GM18517 (cell line): ENCODE measurements at regions not wholly inside any gene's neighbourhood (a gene's known extent, or its start where the extent isn't known, plus 50 kb on each side); places are given as distances from the start of the nearest gene placed in this dataset.
"Not testable (repeated sequence)": the region's sequence is repeated elsewhere in the genome, so short reads cannot be mapped to it uniquely, and the experiment has no call there.

Source experiments
- ATAC-seq: cut with Tn5 transposase; IDR thresholded peaks from one replicate; pipeline ENCODE4 v1.9.1; 2021; ENCODE audit warnings: mild to moderate bottlenecking, moderate library complexity; ENCODE audit not compliant: unreplicated experiment

DNA sequence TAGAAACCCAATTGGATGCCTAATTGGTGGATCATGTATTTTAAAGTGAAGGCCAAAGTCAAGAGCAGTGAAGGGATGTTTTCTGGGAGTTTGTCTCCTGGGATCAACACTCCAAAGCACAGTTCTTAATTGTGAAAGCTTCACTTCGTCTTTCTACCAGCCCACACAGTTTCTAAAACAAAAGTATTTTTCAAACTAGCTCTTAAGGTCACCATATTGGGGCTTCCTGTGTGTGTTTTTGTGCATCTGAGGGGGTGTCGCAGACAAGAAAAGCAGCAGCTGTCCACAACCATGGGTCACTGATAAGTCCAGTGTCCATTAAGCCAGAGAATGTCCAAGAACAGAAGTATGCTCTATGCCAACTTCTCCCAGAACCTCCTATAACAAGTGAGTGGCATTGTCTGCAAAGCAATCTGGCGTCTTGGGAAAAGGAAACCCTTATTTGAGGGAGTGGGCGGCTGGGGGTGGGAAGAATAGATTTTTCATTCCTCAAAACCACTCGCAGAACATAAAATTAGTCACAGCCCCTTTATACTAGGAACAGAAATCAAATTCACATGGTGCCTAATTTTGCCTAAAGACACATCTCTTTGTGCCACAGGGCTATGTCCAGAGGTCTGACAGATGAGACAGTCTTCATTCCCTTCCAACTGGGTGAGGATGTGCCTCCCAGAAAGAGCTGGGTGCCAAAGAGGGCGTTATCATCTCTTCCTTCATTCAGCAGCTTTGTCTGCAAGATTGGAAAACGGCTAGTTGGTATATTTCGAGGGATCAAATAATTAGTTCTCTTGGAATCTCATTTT lies 610.4 kb downstream of the BCOR start:
- ATAC-seq: no peak

- ATAC-seq: no peak
Measured at GRCh38 chrX:39487969-39488330, 609.8 kb downstream of the BCOR start.

- peak; percentile 47 for ATAC-seq
Measured at GRCh38 chrX:39491548-39492297, 606.0 kb downstream of the BCOR start.

GRCh38 chrX:39492497-39493162 lies 605.1 kb downstream of the BCOR start:
- ATAC-seq: no peak

- ATAC-seq: no peak
Measured at GRCh38 chrX:39493168-39493567, 604.6 kb downstream of the BCOR start.

GRCh38 chrX:39497117-39497516 lies 600.6 kb downstream of the BCOR start:
- ATAC-seq: not testable (repeated sequence)

DNA sequence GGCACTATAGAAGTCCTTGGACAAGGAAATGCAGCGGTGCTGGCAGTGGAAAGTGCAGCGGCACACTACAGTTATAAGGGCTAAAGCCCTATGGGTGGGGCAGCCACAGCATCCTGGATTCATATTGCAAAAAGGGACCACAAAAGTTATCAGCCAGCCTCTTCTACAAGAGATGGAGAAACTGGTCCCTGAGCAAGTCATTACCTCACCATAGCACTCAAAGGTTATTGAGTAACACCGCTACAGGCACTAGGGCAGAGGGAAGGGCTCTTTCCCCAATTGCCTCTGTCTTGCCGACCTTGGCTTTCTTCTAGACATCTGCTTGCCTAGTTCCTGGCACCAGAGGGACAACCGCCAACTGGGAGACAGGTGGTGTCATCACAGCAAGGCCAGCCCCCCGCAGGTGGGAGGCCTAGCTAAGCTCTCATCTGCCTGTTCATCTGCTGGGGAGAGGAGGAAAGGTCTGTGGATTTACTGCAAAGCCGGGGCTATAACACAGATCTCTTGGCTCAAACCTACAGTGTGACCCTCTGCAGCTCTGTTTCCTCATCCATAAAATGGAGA lies 600.0 kb downstream of the BCOR start:
- ATAC-seq: no peak

GRCh38 chrX:39499996-39500395 lies 597.8 kb downstream of the BCOR start:
- ATAC-seq: no peak

DNA sequence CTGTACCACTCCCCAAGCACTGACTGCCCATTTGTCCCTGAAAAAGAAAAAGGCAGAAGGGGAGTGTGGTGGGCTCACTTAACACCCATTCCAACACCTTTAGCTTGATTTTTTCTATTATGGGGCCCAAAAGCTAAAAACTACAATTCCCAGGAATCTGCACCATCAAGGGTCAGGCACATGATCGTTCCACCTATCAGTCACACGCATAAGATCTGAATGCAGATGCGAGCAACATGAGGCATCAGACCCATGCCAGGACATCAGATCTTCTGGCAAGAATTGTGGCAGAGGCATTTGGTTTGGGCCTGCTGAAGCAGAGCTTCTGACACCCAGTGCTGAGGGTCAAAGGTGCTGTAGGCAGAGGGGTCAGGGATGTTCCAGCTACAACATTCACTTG lies 595.9 kb downstream of the BCOR start:
- ATAC-seq: no peak

DNA sequence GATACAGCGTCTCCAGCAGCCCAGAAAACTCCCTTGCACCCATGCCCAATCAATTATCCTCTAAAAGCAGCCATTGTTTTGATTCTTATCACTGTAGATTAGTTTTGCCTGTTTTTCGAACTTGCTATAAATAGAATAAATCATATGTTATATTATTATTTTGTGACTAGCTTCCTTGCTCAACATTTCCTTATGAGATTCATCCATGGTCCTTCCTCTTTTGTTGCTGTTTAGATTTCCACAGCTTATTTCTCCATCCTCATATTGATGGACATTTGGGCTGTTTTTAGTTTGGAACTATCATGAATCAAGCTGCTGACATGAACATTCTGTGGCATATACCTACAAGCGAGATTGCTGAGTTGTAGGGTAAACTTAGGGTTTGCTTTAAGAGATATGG lies 595.3 kb downstream of the BCOR start:
- no peak for ATAC-seq

- no peak for ATAC-seq
Measured at GRCh38 chrX:39504227-39504626, 593.5 kb downstream of the BCOR start.

- no peak for ATAC-seq
Measured at GRCh38 chrX:39504850-39505259, 592.9 kb downstream of the BCOR start.

- ATAC-seq: no peak
Measured at GRCh38 chrX:39506131-39506530, 591.6 kb downstream of the BCOR start.

- ATAC-seq: no peak
Measured at GRCh38 chrX:39507034-39507433, 590.7 kb downstream of the BCOR start.

DNA sequence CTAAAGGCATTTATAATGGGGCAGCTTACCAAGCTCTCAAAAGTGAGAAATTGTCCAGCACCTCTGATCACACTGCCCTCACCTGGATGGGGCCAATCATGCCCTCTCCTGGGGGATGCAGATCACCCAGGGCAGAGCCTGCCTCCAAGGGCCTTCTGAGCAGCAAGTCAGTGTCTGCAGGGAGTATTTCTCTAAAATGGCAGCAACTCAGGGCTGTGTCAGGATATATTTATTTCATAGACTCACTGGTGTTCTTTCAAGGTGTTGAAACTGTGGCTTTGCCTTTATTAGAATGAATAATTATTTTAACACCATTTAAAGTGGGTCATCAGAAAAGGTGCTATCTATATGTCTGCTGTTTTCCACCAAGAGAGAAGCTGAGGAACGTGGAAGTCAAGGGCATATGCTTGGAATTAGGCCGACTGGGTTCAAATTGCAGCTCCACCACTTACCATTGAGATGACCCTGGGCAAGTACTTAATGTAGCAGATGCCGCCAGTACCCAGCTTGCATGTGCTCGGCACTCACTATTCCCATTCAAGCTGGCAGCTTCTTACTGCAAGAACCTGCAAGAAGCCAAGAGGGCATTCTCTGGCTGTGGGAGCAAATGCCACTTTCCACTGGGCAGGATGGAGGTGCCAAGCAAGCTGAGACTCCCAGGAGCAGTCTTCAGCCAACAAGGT lies 590.0 kb downstream of the BCOR start:
- no peak for ATAC-seq

- ATAC-seq: no peak
Measured at GRCh38 chrX:39508300-39508692, 589.5 kb downstream of the BCOR start.

- ATAC-seq: no peak
Measured at GRCh38 chrX:39509157-39509556, 588.6 kb downstream of the BCOR start.

- ATAC-seq: no peak
Measured at GRCh38 chrX:39513836-39514235, 583.9 kb downstream of the BCOR start.

DNA sequence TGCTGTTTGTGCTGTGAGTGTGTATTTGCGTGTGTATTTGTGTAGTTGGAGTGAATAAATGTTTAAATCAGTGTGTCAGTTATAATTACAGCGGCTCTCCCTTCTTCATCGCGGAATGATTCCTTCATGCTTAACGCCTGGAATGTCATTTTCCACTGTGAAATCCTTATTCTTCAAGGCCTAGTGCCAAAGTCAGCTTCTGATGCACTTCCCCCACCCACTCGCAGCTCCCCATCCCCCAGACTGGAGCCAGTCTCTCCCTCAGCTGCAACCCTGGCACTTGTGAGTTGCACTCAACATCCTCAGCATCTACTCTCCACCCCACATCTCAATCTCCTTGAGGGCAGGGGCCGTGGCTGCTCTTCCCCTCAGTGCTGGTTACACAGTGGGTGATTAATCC lies 583.0 kb downstream of the BCOR start:
- no peak for ATAC-seq

GRCh38 chrX:39516427-39516841 lies 581.3 kb downstream of the BCOR start:
- ATAC-seq: no peak

DNA sequence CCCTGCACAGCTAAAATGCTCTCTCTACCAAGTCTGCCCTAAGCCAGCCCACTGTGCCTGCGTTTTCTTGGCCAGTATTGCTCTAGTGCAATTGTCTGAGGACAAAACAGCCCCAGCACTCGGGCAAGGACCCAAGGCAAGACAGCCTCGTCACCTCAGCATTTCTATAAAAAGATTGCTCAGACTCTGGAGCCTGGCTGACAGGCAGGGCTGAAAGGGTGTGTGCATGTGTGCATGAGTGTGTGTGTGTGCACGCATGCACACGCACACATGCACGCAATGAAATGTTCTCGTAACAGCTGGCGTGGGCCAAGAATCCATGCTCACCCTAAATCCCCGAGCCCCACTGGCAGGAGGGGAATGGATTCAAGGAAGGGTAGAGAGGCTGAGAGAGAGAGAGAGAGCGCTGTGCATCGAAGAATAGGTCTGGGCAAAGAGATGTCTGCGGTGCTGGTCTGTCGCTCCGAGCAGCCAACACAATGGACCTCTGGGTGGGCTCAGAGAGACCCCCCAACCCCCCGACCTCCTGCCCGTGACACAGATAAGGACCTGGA lies 579.2 kb downstream of the BCOR start:
- no peak for ATAC-seq
